A673 (cell line): ENCODE measurements at regions not wholly inside any gene's neighbourhood (a gene's known extent, or its start where the extent isn't known, plus 50 kb on each side); places are given as distances from the start of the nearest gene placed in this dataset.

Source experiments
- CTCF ChIP-seq: fragments of 300-800, 200-600 bp; sonication (generic); conservative IDR thresholded peaks from 2 replicates; pipeline ENCODE4 v1.5.1; 2017; ENCODE audit warnings: low read depth, mild to moderate bottlenecking, antibody characterized with exemption, low read length, moderate library complexity, mixed read lengths
- EZH2 ChIP-seq: fragments of 200-600 bp; sonication (generic); IDR thresholded peaks from 2 replicates; pipeline ENCODE4 v1.6.1; 2017; ENCODE audit warnings: borderline replicate concordance, low read depth, mild to moderate bottlenecking, mixed read lengths, antibody characterized with exemption, low read length; ENCODE audit not compliant: poor library complexity, severe bottlenecking

GRCh38 chr12:90823859-90824258 lies 131.1 kb downstream of the CCER1 start:
- TF ChIP-seq EZH2 (no peak), CTCF (no peak)
